Globus pallidus (tissue), 1 donor: ENCODE measurements at regions not wholly inside any gene's neighbourhood (a gene's known extent, or its start where the extent isn't known, plus 50 kb on each side); places are given as distances from the start of the nearest gene placed in this dataset.
"Not testable (repeated sequence)": the region's sequence is repeated elsewhere in the genome, so short reads cannot be mapped to it uniquely, and the experiment has no call there.

ENCODE experiments used
- DNase-seq: peaks from one replicate; pipeline ENCODE4 v3.0.0-alpha.2; 2015; ENCODE audit warnings: low spot score

GRCh38 chr5:99438619-99439018, 509.8 kb upstream of the CHD1 start:
- no peak for DNase-seq

GRCh38 chr5:99437986-99438385, 509.2 kb upstream of the CHD1 start:
- DNase-seq: no peak

GRCh38 chr5:99423396-99423795, 494.6 kb upstream of the CHD1 start:
- DNase-seq: not testable (repeated sequence)

- not testable (repeated sequence) for DNase-seq
Observed at GRCh38 chr5:99418640-99419039, 489.8 kb upstream of the CHD1 start.

GRCh38 chr5:99410386-99410785, 481.6 kb upstream of the CHD1 start:
- DNase-seq: not testable (repeated sequence)

GRCh38 chr5:99404764-99405302, 476.0 kb upstream of the CHD1 start:
- not testable (repeated sequence) for DNase-seq

- not testable (repeated sequence) for DNase-seq
Observed at GRCh38 chr5:99400571-99400970, 471.8 kb upstream of the CHD1 start.

GRCh38 chr5:99398976-99399375, 470.2 kb upstream of the CHD1 start:
- no peak for DNase-seq

- no peak for DNase-seq
Observed at GRCh38 chr5:99386406-99387077, 457.7 kb upstream of the CHD1 start.

- no peak for DNase-seq
Observed at GRCh38 chr5:99379187-99379586, 450.4 kb upstream of the CHD1 start.

GRCh38 chr5:99378443-99378842, 449.6 kb upstream of the CHD1 start:
- DNase-seq: no peak

GRCh38 chr5:99369797-99370593, 441.2 kb upstream of the CHD1 start:
- DNase-seq: no peak

- no peak for DNase-seq
Observed at GRCh38 chr5:99368726-99369125, 439.9 kb upstream of the CHD1 start.

- DNase-seq: no peak
Observed at GRCh38 chr5:99355881-99356280, 427.1 kb upstream of the CHD1 start.

- no peak for DNase-seq
Observed at GRCh38 chr5:99349787-99350186, 421.0 kb upstream of the CHD1 start.

- DNase-seq: no peak
Observed at GRCh38 chr5:99348597-99348996, 419.8 kb upstream of the CHD1 start.

GRCh38 chr5:99339758-99340157, 411.0 kb upstream of the CHD1 start:
- DNase-seq: not testable (repeated sequence)

- DNase-seq: no peak
Observed at GRCh38 chr5:99334936-99335335, 406.1 kb upstream of the CHD1 start.

- no peak for DNase-seq
Observed at GRCh38 chr5:99331061-99331460, 402.3 kb upstream of the CHD1 start.

GRCh38 chr5:99320436-99320835, 391.6 kb upstream of the CHD1 start:
- DNase-seq: no peak

GRCh38 chr5:99317136-99317535, 388.3 kb upstream of the CHD1 start:
- DNase-seq: no peak

- DNase-seq: no peak
Observed at GRCh38 chr5:99316484-99316883, 387.7 kb upstream of the CHD1 start.
